ENCODE measurements at regions not wholly inside any gene's neighbourhood (a gene's known extent, or its start where the extent isn't known, plus 50 kb on each side); places are given as distances from the start of the nearest gene placed in this dataset.

- no peak for TF ChIP-seq EZH2 (IDR thresholded peaks at IDR 0.05; ENCODE audit: borderline replicate concordance, insufficient read depth, low read depth, low read length, poor library complexity, severe bottlenecking)
- TF ChIP-seq CTCF (IDR thresholded peaks at IDR 0.05), result no peak
Measured at GRCh38 chr7:26482927-26483326, 191.3 kb downstream of the SNX10 start.

All from B cell (primary cell).